Activated CD8-positive, alpha-beta memory T cell treated with anti-CD3 and anti-CD28 coated beads, Interleukin-2, amount 10 ng/mL, durations not matched to agents 7 days and 5 days (primary cell): ENCODE measurements at regions not wholly inside any gene's neighbourhood (a gene's known extent, or its start where the extent isn't known, plus 50 kb on each side); places are given as distances from the start of the nearest gene placed in this dataset.

Experiments
- ATAC-seq: fragments of 150-1000 bp; cut with Tn5 transposase; one replicate; pipeline ENCODE4 v1.10.0; 2021; ENCODE audit warnings: moderate library complexity
- CTCF ChIA-PET: fragments of 350-600 bp; sonication (Branson Sonifier 250); formaldehyde crosslinking; loops from one replicate; lab custom pipeline; 2021; ENCODE audit warnings: antibody characterized with exemption; lab: Charles Lee
- DNase-seq: peaks from one replicate; pipeline ENCODE4 v3.0.0-alpha.2; 2020
- H3K27ac Mint-ChIP-seq: one replicate; pipeline ENCODE4 v1.8.0; 2021; ENCODE audit warnings: mild to moderate bottlenecking, mixed read lengths
- H3K27me3 Mint-ChIP-seq: one replicate; pipeline ENCODE4 v1.8.0; 2021; ENCODE audit warnings: mixed read lengths
- H3K36me3 Mint-ChIP-seq: one replicate; pipeline ENCODE4 v1.8.0; 2021; ENCODE audit warnings: mild to moderate bottlenecking, mixed read lengths
- H3K4me1 Mint-ChIP-seq: one replicate; pipeline ENCODE4 v1.8.0; 2021; ENCODE audit warnings: mixed read lengths
- H3K4me3 Mint-ChIP-seq: one replicate; pipeline ENCODE4 v1.8.0; 2021; ENCODE audit warnings: mild to moderate bottlenecking, moderate library complexity, mixed read lengths
- H3K9me3 Mint-ChIP-seq: one replicate; pipeline ENCODE4 v1.8.0; 2022; ENCODE audit warnings: low read depth, mixed read lengths

DNA sequence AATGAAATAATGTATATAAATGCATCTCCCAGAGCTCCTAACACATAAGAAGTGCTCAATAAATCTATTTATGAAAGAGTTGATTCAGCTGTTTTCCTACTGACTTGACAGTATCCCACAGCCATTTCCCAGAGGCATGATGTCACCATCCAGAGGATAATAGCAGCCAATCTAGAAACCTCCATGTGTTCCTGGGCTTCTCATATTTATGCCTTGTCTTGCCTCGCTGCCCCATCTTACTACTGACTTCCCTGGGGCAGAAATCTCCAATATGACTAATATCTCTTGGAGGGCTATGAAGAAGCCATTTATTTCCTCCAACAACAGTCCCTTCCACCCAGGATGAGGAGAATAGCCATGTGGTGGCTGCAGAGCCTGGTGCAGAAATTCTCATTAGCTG, 115.4 kb upstream of the NAV2 start:
- no peaks in the 10 kb centered on the region for H3K4me1 Mint-ChIP-seq
- no peaks in the 10 kb centered on the region for H3K9me3 Mint-ChIP-seq
- no peak for ATAC-seq
- DNase-seq = no peak
- H3K27me3 Mint-ChIP-seq = peaks cover 2% of the 10 kb centered on the region
- H3K36me3 Mint-ChIP-seq = no peaks in the 10 kb centered on the region
- CTCF ChIA-PET = no interaction called here
- H3K4me3 Mint-ChIP-seq = no peak overlapping the region
- no peak overlapping the region for H3K27ac Mint-ChIP-seq

DNA sequence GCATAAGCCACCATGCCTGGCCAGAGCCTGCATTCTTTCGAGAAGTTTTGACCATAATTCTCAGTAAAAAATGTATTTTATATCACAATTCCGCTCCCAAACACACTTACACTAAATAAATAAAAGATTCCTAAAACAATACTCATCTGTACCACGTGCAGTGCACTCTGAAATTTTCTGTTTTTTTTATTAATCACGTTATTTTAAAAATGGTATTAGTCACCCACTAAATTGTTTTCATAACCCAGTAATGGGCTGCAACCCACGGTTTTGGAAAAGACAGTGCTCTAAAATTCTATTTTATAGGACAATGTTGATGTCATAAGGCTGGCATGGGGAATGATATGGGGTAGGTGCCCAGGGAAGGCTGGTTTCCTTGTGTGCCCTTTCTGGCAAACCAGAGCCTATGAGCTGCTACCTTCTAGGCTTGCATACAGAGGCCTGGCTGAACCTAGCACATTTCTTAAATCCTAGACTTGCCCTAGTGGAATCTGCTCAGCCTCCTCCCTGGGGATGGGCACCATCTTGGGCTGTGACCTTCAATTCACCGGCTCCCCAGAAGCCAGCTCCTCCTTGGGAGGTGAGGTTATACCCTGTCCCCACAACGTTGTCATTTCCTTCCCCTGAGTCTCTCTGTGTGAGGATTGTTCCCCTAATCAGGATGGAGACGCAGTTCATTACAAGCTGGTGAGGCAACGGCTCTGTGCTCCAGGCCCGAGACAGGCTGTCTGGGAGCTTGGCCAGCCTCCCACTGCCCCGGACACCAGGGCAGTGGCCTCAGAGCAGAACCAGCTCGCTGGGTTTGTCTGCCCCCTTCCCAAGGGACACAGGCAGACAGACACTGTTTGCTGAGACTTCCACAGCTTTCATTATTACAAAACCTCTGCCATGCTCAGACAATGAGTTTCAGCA, 116.5 kb upstream of the NAV2 start:
- CTCF ChIA-PET = no interaction called here
- Mint-ChIP-seq H3K4me3 (no peak overlapping the region), H3K27me3 (peaks cover 2% of the 10 kb centered on the region), H3K4me1 (no peaks in the 10 kb centered on the region), H3K27ac (no peak overlapping the region), H3K9me3 (no peaks in the 10 kb centered on the region), H3K36me3 (no peaks in the 10 kb centered on the region)
- no peak for ATAC-seq
- no peak for DNase-seq

DNA sequence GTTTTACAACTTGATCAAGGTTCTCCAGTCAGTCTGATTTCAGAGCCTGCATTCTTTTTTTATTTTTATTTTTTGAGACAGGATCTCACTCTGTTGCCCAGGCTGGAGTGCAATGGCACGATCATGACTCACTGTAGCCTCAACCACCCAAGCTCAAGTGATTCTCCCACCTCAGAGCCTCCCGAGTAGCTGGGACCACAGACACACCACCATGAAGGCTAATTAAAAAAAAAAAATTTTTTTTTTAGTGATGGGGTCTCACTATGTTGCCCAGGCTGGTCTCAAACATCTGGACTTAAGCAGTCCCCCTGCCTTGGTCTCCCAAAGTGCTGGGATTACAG, 117.2 kb upstream of the NAV2 start:
- no peaks in the 10 kb centered on the region for H3K9me3 Mint-ChIP-seq

DNA sequence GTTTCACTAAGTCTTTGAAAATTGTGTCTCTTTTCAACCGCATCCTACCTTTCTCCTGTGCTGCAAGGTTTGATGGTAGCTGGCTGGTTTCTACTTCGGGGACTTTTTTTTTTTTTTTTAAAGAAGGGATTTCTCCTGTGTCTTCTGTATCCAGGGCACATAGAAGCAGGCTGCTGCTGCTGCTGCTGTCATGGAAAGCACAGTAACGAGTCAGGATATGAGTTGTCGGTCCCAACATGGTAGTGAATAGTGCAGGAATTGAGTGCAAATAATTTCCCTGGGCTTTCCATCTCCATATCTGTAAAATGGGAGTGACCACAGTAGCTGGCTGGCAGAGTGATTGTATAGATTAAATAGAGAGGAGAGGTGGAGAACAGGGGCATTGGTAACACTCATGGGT, 118.3 kb upstream of the NAV2 start:
- Mint-ChIP-seq H3K27ac (no peak overlapping the region), H3K4me1 (no peaks in the 10 kb centered on the region), H3K4me3 (no peak overlapping the region), H3K9me3 (no peaks in the 10 kb centered on the region), H3K27me3 (peaks cover 2% of the 10 kb centered on the region), H3K36me3 (no peaks in the 10 kb centered on the region)
- CTCF ChIA-PET = no interaction called here
- no peak for DNase-seq
- ATAC-seq = no peak

More for the DNA sequence above, 117.2 kb upstream of the NAV2 start:
- Mint-ChIP-seq H3K36me3 (no peaks in the 10 kb centered on the region), H3K27me3 (peaks cover 2% of the 10 kb centered on the region), H3K4me3 (no peak overlapping the region), H3K4me1 (no peaks in the 10 kb centered on the region), H3K27ac (no peak overlapping the region)
- ATAC-seq (no peak), DNase-seq (no peak)
- CTCF ChIA-PET = no interaction called here

DNA sequence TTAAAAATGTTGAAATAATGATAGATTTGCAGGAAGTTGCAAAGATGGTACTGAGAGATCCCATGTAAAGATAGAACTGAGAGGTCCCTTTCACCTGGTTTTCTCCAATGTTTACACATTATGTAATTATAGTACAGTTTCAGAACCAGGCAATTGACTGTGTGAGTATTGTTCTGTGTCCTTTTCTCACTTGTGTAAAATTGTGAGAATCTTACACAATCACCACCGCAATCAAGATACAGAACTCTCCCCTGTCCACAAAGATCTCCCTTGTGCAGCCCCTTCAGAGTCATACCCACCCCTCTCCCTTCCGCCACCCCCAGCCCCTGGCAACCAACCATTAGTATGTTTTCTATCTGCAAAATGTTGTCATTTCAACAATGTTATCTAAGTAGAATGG, 119.8 kb upstream of the NAV2 start:
- Mint-ChIP-seq H3K27ac (no peak overlapping the region), H3K4me1 (no peaks in the 10 kb centered on the region), H3K4me3 (no peak overlapping the region), H3K36me3 (no peaks in the 10 kb centered on the region), H3K9me3 (no peaks in the 10 kb centered on the region), H3K27me3 (peaks cover 2% of the 10 kb centered on the region)
- CTCF ChIA-PET = no interaction called here
- ATAC-seq (no peak), DNase-seq (no peak)

DNA sequence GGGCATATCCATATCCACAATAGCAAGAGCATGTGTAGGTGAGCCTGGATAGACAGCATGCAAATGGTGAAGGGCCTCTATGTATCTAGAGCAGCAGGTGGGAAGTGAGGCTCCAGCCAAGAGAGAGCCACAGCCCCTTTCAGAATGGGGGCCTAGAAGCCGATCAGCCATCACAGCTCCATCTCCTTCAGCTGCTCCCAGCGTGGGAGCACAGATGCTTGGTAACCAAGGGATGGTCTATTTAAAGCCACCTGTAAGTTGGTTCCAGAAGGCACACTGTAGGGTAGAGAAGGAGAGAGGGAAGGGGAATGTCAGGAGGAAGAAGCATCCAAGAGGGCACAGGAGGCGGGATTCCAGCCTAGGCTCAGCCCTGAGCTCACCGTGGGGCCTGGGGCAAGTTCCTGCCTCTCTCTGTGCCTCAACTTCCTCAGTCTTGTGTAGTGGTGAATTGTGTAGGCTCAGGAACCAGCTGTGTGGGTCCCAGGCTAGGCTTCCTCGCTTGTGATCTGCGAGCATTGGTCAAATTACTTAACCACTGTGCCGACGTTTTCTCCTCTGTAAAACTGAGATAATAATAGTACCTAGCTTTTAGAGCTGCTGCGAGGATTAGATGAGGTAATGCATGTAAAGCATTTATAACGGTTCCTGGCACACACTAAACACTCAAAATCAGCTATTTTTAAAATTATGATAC, 122.9 kb upstream of the NAV2 start:
- H3K9me3 Mint-ChIP-seq = no peaks in the 10 kb centered on the region
- no peak for DNase-seq
- no peaks in the 10 kb centered on the region for H3K4me1 Mint-ChIP-seq
- H3K4me3 Mint-ChIP-seq = no peak overlapping the region
- H3K36me3 Mint-ChIP-seq = no peaks in the 10 kb centered on the region
- no peak overlapping the region for H3K27ac Mint-ChIP-seq
- CTCF ChIA-PET = interaction anchor here (1.2 kb wide), 1 partner anchor 519 kb away, joined by 4 read pairs; no protein-coding TSS in a partner anchor
- peaks cover 2% of the 10 kb centered on the region for H3K27me3 Mint-ChIP-seq
- no peak for ATAC-seq

DNA sequence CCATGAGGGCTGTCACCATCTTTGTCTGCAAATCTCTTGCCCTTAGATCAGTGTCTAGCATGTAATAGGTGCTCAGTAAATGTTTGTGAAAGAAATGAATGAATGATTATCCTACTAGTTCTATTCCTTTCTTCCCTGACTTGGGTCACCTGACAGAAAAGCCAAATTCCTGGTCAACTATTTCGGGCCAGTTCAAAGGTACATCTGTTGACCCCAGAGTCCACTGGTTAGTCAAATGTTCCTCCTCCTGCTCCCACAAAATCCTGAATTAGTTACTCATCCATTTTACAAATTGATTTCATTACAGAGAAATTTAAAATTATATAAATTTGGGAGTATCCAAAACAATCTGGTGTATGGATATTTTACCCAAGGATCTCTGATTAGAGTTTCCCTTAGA, 124.7 kb upstream of the NAV2 start:
- no peak for DNase-seq
- H3K27ac Mint-ChIP-seq = no peak overlapping the region
- CTCF ChIA-PET = no interaction called here
- no peaks in the 10 kb centered on the region for H3K9me3 Mint-ChIP-seq
- ATAC-seq = no peak
- no peaks in the 10 kb centered on the region for H3K36me3 Mint-ChIP-seq
- no peak overlapping the region for H3K4me3 Mint-ChIP-seq
- H3K4me1 Mint-ChIP-seq = no peaks in the 10 kb centered on the region
- H3K27me3 Mint-ChIP-seq = no peaks in the 10 kb centered on the region

DNA sequence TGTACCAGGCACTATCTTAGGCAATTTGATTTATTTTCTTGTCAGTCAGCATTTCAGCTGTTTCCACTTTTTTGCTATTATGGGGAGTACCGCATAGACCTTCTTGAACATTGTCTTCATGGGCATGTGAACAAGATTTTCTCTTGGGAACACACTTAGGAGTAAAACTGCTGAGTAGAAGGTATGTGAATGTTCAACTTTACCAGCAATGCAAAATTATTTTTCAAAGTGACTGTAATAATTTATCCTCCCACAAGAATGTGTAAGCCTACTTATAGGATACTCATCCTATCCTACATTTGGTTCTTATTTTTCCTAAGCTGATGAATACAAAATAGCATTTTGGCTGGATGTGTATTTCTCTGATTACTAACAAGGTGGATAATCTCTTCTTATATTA, 132.0 kb upstream of the NAV2 start:
- no peaks in the 10 kb centered on the region for H3K36me3 Mint-ChIP-seq
- CTCF ChIA-PET = no interaction called here
- no peak for ATAC-seq
- H3K27ac Mint-ChIP-seq = no peak overlapping the region
- no peaks in the 10 kb centered on the region for H3K27me3 Mint-ChIP-seq
- no peaks in the 10 kb centered on the region for H3K4me1 Mint-ChIP-seq
- no peak overlapping the region for H3K4me3 Mint-ChIP-seq
- no peak for DNase-seq
- no peaks in the 10 kb centered on the region for H3K9me3 Mint-ChIP-seq

DNA sequence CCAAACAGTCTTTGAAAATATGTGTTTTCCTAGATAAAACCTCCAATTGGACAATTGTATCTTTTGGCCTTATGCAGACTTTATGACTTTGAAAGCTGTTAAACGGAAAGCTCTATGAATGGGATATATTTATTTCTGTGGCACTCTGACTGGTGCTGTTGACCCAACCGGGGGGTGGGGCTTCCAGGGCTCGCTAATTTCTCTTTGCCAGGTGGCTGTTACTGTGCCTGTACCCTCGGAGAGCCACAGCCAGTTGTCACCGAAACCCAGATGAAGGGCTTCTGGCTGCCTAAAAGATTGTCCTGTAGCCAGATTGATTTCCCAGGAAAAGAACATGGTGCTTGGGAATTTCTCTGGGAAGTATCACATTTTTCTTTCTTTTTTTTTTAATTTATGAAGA, 132.7 kb upstream of the NAV2 start:
- CTCF ChIA-PET = no interaction called here
- H3K9me3 Mint-ChIP-seq = no peaks in the 10 kb centered on the region
- no peak overlapping the region for H3K4me3 Mint-ChIP-seq
- no peaks in the 10 kb centered on the region for H3K4me1 Mint-ChIP-seq
- DNase-seq (no peak), ATAC-seq (no peak)
- H3K27ac Mint-ChIP-seq = no peak overlapping the region
- H3K27me3 Mint-ChIP-seq = no peaks in the 10 kb centered on the region
- no peaks in the 10 kb centered on the region for H3K36me3 Mint-ChIP-seq

DNA sequence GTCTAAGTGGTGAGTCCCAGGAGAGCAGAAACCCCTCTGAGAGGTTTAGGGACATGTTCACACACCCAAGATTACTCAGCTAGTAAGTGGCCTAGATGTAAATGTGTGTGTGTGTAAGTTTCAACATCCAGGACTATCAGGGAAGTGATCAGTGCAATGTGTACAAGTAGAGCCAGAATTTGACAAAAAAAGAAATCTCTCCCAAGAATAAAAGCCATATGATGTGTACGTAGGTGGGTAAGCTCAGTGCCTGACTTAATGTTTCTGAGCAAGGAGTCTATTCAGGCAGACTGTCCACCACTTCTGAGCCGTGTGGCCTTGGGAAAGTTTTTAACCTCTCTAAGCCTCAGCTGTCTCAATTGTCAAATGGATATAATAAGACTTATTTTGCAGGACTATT, 133.8 kb upstream of the NAV2 start:
- no peak overlapping the region for H3K27ac Mint-ChIP-seq
- no peak overlapping the region for H3K4me3 Mint-ChIP-seq
- no peaks in the 10 kb centered on the region for H3K9me3 Mint-ChIP-seq
- H3K4me1 Mint-ChIP-seq = no peaks in the 10 kb centered on the region
- no peak for DNase-seq
- H3K27me3 Mint-ChIP-seq = no peaks in the 10 kb centered on the region
- no peak for ATAC-seq
- no peaks in the 10 kb centered on the region for H3K36me3 Mint-ChIP-seq
- CTCF ChIA-PET = no interaction called here

DNA sequence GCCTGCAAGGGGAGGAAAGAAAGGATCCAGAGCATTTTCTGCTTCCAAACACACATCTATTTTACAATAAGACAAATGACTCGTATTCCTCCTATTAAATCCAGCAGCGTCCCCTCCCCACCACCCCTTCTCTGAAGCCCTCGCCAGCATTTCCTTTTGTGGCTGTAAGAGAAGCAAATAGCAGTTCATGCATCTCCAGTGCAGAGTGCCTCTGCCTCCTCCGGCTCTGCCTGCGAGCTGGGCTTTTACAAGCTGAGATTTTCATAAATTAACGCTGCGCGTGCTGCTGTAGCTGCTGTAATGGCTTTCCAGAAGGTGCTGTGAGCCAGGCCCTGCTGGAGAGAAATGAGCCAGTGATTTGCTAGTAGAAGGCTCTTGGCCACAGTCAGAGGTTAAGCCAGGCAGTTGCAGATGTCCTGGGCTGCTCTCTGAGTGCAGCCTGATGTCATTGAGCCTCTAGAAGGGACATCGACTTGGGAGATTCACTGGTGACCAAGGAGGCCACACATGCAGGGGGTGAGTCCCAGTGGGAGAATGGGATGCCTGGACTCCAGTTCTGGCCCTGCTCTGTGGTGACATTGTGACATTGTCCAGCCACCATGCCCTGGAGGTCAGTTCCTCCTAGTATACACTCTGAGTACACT, 134.5 kb upstream of the NAV2 start:
- Mint-ChIP-seq H3K4me3 (no peak overlapping the region), H3K9me3 (no peaks in the 10 kb centered on the region), H3K27me3 (no peaks in the 10 kb centered on the region), H3K36me3 (no peaks in the 10 kb centered on the region), H3K4me1 (no peaks in the 10 kb centered on the region), H3K27ac (no peak overlapping the region)
- no peak for ATAC-seq
- DNase-seq = no peak
- CTCF ChIA-PET = no interaction called here

DNA sequence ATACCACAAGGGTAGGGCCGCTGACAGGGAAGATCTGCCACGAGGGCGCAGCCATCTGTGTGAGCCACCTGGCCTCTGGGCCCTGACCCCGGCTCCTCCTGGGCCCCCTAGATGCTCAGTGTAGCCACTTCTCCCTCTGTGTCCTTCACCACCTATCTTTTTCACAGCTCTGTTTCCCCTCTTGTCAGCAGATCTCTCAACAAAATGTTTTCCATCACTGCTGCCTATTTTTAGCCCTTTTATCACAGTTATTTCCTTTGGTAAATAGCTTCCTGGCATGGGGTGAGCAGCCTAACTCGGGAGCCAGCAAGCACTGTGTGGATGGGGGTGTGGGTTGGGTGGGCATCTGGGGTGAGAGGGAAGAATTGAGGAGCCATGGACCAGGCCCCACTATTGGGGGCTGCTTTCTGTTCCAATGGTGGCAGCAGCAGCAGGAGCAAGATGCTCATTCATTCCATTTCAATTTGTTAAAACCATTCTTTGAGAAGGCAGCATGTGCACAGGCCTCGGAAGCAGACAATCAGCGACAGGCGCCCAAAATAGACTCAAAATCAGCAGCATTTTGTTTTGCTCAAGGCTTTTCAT, 135.2 kb upstream of the NAV2 start:
- DNase-seq = no peak

DNA sequence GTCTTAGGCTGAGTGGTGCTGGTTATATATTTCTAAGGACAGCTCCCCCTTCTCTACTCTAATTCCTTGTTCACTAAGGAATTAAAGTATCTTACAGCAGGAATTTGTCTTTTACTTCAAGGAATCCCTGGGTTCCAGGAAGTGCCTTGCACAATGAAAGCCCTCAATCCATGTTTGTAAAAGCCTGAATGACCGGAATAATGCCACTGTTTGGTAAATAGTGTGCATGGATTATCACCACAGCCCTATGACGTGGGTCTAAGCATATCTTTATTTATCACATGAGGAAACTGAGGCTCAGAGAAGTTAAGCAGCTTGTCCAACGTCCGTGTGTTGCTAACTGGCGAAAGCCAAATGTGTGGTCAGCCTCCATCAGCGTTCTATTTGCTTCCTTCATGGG, 135.7 kb upstream of the NAV2 start:
- no peak overlapping the region for H3K4me3 Mint-ChIP-seq
- CTCF ChIA-PET = interaction anchor here (1.8 kb wide), 1 partner anchor 14 kb away, joined by 5 read pairs; no protein-coding TSS in a partner anchor
- peaks cover 2% of the 10 kb centered on the region for H3K27me3 Mint-ChIP-seq
- no peaks in the 10 kb centered on the region for H3K36me3 Mint-ChIP-seq
- no peak overlapping the region for H3K27ac Mint-ChIP-seq
- no peak for DNase-seq
- no peaks in the 10 kb centered on the region for H3K4me1 Mint-ChIP-seq
- H3K9me3 Mint-ChIP-seq = no peaks in the 10 kb centered on the region
- ATAC-seq = no peak

More for the DNA sequence above, 135.2 kb upstream of the NAV2 start:
- Mint-ChIP-seq H3K4me3 (no peak overlapping the region), H3K9me3 (no peaks in the 10 kb centered on the region), H3K27ac (no peak overlapping the region), H3K36me3 (no peaks in the 10 kb centered on the region), H3K27me3 (no peaks in the 10 kb centered on the region), H3K4me1 (no peaks in the 10 kb centered on the region)
- CTCF ChIA-PET = no interaction called here
- ATAC-seq = no peak
